ENCODE measurements at regions not wholly inside any gene's neighbourhood (a gene's known extent, or its start where the extent isn't known, plus 50 kb on each side); places are given as distances from the start of the nearest gene placed in this dataset.

GRCh38 chr1:55420929-55421716, 206.0 kb upstream of the USP24 start:
- DNase-seq (ENCODE audit: low read depth) = peak; percentile 70

GRCh38 chr1:55420026-55420425, 204.9 kb upstream of the USP24 start:
- DNase-seq (ENCODE audit: low read depth) = no peak

GRCh38 chr1:55418208-55419000, 203.2 kb upstream of the USP24 start:
- DNase-seq (ENCODE audit: low read depth) = no peak

GRCh38 chr1:55416164-55416842, 201.1 kb upstream of the USP24 start:
- no peak for DNase-seq (ENCODE audit: low read depth)

GRCh38 chr1:55413286-55413685, 198.1 kb upstream of the USP24 start:
- no peak for DNase-seq (ENCODE audit: low read depth)

- no peak for DNase-seq (ENCODE audit: low read depth)
These were observed 196.9 kb upstream of the USP24 start for GRCh38 chr1:55412060-55412459.

- peak; percentile 39 for DNase-seq (ENCODE audit: low read depth)
These were observed 187.7 kb upstream of the USP24 start for GRCh38 chr1:55402671-55403464.

- DNase-seq (ENCODE audit: low read depth) = peak; percentile 64
These were observed 187.0 kb upstream of the USP24 start for GRCh38 chr1:55402142-55402541.

GRCh38 chr1:55400508-55400907, 185.3 kb upstream of the USP24 start:
- no peak for DNase-seq (ENCODE audit: low read depth)

GRCh38 chr1:55399346-55399745, 184.2 kb upstream of the USP24 start:
- DNase-seq (ENCODE audit: low read depth) = peak; percentile 22

- no peak for DNase-seq (ENCODE audit: low read depth)
These were observed 181.3 kb upstream of the USP24 start for GRCh38 chr1:55396381-55396891.

GRCh38 chr1:55388960-55389359, 173.8 kb upstream of the USP24 start:
- no peak for DNase-seq (ENCODE audit: low read depth)

GRCh38 chr1:55387145-55387544, 172.0 kb upstream of the USP24 start:
- DNase-seq (ENCODE audit: low read depth) = no peak

- DNase-seq (ENCODE audit: low read depth) = no peak
These were observed 171.3 kb upstream of the USP24 start for GRCh38 chr1:55386456-55386855.

- DNase-seq (ENCODE audit: low read depth) = no peak
These were observed 170.3 kb upstream of the USP24 start for GRCh38 chr1:55385402-55386018.

GRCh38 chr1:55384637-55385036, 169.5 kb upstream of the USP24 start:
- peak; percentile 26 for DNase-seq (ENCODE audit: low read depth)

GRCh38 chr1:55382806-55383305, 167.7 kb upstream of the USP24 start:
- DNase-seq (ENCODE audit: low read depth) = no peak

GRCh38 chr1:55381983-55382382, 166.8 kb upstream of the USP24 start:
- no peak for DNase-seq (ENCODE audit: low read depth)

- DNase-seq (ENCODE audit: low read depth) = no peak
These were observed 166.3 kb upstream of the USP24 start for GRCh38 chr1:55381491-55381890.

GRCh38 chr1:55380355-55380970, 165.3 kb upstream of the USP24 start:
- DNase-seq (ENCODE audit: low read depth) = no peak

Measured in renal cortical epithelial cell (primary cell).